CD14-positive monocyte (primary cell): ENCODE measurements at regions not wholly inside any gene's neighbourhood (a gene's known extent, or its start where the extent isn't known, plus 50 kb on each side); places are given as distances from the start of the nearest gene placed in this dataset.

ENCODE experiments used
- DNase-seq, 3 donors: peaks; one replicate each; pipeline ENCODE4 v3.0.0-alpha.2; 2011 to 2022
- H2AFZ ChIP-seq: 2 replicates; pipeline ENCODE4 v1.6.0; 2012; ENCODE audit warnings: mild to moderate bottlenecking, low read depth, low read length, inconsistent platforms; ENCODE audit not compliant: insufficient read depth, poor library complexity, severe bottlenecking
- H3K27ac ChIP-seq, 2 donors: 1 replicate in 1 of 2; 2 replicates in 1 of 2; pipeline ENCODE4 v1.5.1; 2012 to 2013; ENCODE audit warnings: low read length in 2 of 2, control low read depth in 1 of 2, inconsistent platforms in 1 of 2, low read depth in 1 of 2, mild to moderate bottlenecking in 1 of 2
- H3K27me3 ChIP-seq, 2 donors: one replicate each; pipeline versions ENCODE4 v1.6.0 to v1.6.1; 2011 to 2013; ENCODE audit warnings: low read length in 2 of 2; ENCODE audit not compliant: control insufficient read depth in 2 of 2, insufficient read depth in 2 of 2
- H3K36me3 ChIP-seq, 2 donors: replicated peaks in 1 of 2; 1 replicate in 1 of 2; 2 replicates in 1 of 2; pipeline versions ENCODE4 v1.5.1 to v1.6.1; 2012 to 2013; ENCODE audit warnings: low read length in 2 of 2, control low read depth in 1 of 2, inconsistent platforms in 1 of 2, mild to moderate bottlenecking in 1 of 2; ENCODE audit not compliant: insufficient read depth in 2 of 2, control insufficient read depth in 1 of 2
- H3K4me1 ChIP-seq, 2 donors: 1 replicate in 1 of 2; 2 replicates in 1 of 2; pipeline versions ENCODE4 v1.5.1 to v1.6.1; 2012 to 2013; ENCODE audit warnings: low read length in 2 of 2, control low read depth in 1 of 2, inconsistent platforms in 1 of 2, mild to moderate bottlenecking in 1 of 2, moderate library complexity in 1 of 2; ENCODE audit not compliant: insufficient read depth in 2 of 2, control insufficient read depth in 1 of 2
- H3K4me2 ChIP-seq: replicated peaks from 2 replicates; pipeline ENCODE3; 2012; ENCODE audit warnings: low read length, moderate library complexity, mild to moderate bottlenecking; ENCODE audit not compliant: poor library complexity, severe bottlenecking; ENCODE audit errors: extremely low read depth
- H3K4me3 ChIP-seq, 3 experiments: fragments of 200-600 bp in 1 of 3; sonication (generic) in 1 of 3; replicated peaks in 1 of 3; 1 replicate in 2 of 3; 2 replicates in 1 of 3; pipeline ENCODE4 v1.5.1; 2011 to 2013; ENCODE audit warnings: low read length in 3 of 3, mild to moderate bottlenecking in 3 of 3, control low read depth in 2 of 3, low read depth in 2 of 3, inconsistent platforms in 1 of 3, moderate library complexity in 1 of 3
- H3K79me2 ChIP-seq: 2 replicates; pipeline ENCODE4 v1.6.0; 2012; ENCODE audit warnings: mild to moderate bottlenecking, control low read depth, inconsistent platforms, low read length, moderate library complexity; ENCODE audit not compliant: insufficient read depth
- H3K9ac ChIP-seq: 2 replicates; pipeline ENCODE4 v1.6.0; 2017; ENCODE audit warnings: low read length, mild to moderate bottlenecking; ENCODE audit not compliant: insufficient read depth, poor library complexity, severe bottlenecking
- H3K9me3 ChIP-seq, 2 donors: replicated peaks in 1 of 2; 1 replicate in 1 of 2; 2 replicates in 1 of 2; pipeline versions ENCODE4 v1.5.1 to v1.6.1; 2012 to 2013; ENCODE audit warnings: low read length in 2 of 2, control low read depth in 1 of 2; ENCODE audit not compliant: control insufficient read depth in 1 of 2, insufficient read depth in 1 of 2
- H4K20me1 ChIP-seq: 2 replicates; pipeline ENCODE4 v1.6.0; 2012; ENCODE audit warnings: mild to moderate bottlenecking, low read length, control low read depth, moderate library complexity; ENCODE audit not compliant: insufficient read depth
- H3K27ac Mint-ChIP-seq, 7 donors: one replicate each; pipeline ENCODE4 v1.8.0; 2020; ENCODE audit warnings: mild to moderate bottlenecking in 7 of 7, mixed read lengths in 7 of 7, moderate library complexity in 6 of 7, inconsistent platforms in 2 of 7
- H3K27me3 Mint-ChIP-seq, 3 donors: one replicate each; pipeline ENCODE4 v1.8.0; 2021 to 2022; ENCODE audit warnings: low read depth in 3 of 3, mild to moderate bottlenecking in 3 of 3, mixed read lengths in 3 of 3, moderate library complexity in 3 of 3, inconsistent platforms in 1 of 3
- H3K36me3 Mint-ChIP-seq, 2 donors: one replicate each; pipeline ENCODE4 v1.8.0; 2020; ENCODE audit warnings: mixed read lengths in 2 of 2, inconsistent platforms in 1 of 2, mild to moderate bottlenecking in 1 of 2
- H3K4me1 Mint-ChIP-seq: one replicate; pipeline ENCODE4 v1.8.0; 2020; ENCODE audit warnings: mild to moderate bottlenecking, mixed read lengths
- H3K4me3 Mint-ChIP-seq, 2 donors: one replicate each; pipeline ENCODE4 v1.8.0; 2020; ENCODE audit warnings: mild to moderate bottlenecking in 2 of 2, mixed read lengths in 2 of 2, moderate library complexity in 1 of 2
- H3K9me3 Mint-ChIP-seq, 7 donors: one replicate each; pipeline ENCODE4 v1.8.0; 2020 to 2022; ENCODE audit warnings: mixed read lengths in 7 of 7, mild to moderate bottlenecking in 6 of 7, moderate library complexity in 6 of 7, inconsistent platforms in 2 of 7
- WGBS: methylation state at CpG from one replicate; pipeline ENCODE4 v1.1.5; 2013; ENCODE audit warnings: missing lambda C conversion rate; ENCODE audit not compliant: insufficient coverage; 5-methylcytosine and 5-hydroxymethylcytosine counted together
- intact Hi-C, 2 donors: fragments of 100-400 bp; cut with micrococcal nuclease; formaldehyde crosslinking; loops; one replicate each; pipeline versions ENCODE4 v1.15.0 to v1.15.1; 2023
- TF ChIP-seq, protein P1 (sequence below): fragments of 200-600 bp; IDR thresholded peaks from one replicate; pipeline ENCODE4 v1.8.0; 2022; ENCODE audit warnings: antibody characterized with exemption, mild to moderate bottlenecking

- H3K27me3 ChIP-seq: no peaks in the 10 kb centered on the region
- H3K9me3 ChIP-seq: no peaks in the 10 kb centered on the region
- TF ChIP-seq, protein P1, sequence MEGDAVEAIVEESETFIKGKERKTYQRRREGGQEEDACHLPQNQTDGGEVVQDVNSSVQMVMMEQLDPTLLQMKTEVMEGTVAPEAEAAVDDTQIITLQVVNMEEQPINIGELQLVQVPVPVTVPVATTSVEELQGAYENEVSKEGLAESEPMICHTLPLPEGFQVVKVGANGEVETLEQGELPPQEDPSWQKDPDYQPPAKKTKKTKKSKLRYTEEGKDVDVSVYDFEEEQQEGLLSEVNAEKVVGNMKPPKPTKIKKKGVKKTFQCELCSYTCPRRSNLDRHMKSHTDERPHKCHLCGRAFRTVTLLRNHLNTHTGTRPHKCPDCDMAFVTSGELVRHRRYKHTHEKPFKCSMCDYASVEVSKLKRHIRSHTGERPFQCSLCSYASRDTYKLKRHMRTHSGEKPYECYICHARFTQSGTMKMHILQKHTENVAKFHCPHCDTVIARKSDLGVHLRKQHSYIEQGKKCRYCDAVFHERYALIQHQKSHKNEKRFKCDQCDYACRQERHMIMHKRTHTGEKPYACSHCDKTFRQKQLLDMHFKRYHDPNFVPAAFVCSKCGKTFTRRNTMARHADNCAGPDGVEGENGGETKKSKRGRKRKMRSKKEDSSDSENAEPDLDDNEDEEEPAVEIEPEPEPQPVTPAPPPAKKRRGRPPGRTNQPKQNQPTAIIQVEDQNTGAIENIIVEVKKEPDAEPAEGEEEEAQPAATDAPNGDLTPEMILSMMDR: no peak
- H3K4me1 ChIP-seq: no peaks in the 10 kb centered on the region
- H3K27ac ChIP-seq: no peak overlapping the region
- no peak overlapping the region for H3K4me2 ChIP-seq
- H3K36me3 Mint-ChIP-seq: no peaks in the 10 kb centered on the region
- no peak overlapping the region for H3K4me3 Mint-ChIP-seq
- intact Hi-C loops: no loop called here
- no peaks in the 10 kb centered on the region for H3K36me3 ChIP-seq
- no peak overlapping the region for H3K9ac ChIP-seq
- H3K4me3 ChIP-seq: no peak overlapping the region
- H2AFZ ChIP-seq: no peak overlapping the region
- peaks cover 0 to 3% (median 2%) of the 10 kb centered on the region in 7 donors for H3K9me3 Mint-ChIP-seq
- peaks cover 2 to 5% (median 5%) of the 10 kb centered on the region in 3 donors for H3K27me3 Mint-ChIP-seq
- no peak for DNase-seq
- no CpG with 5 or more reads among the region's 2 CpGs for WGBS
- no peak overlapping the region for H3K27ac Mint-ChIP-seq
- no peaks in the 10 kb centered on the region for H3K4me1 Mint-ChIP-seq
- no peaks in the 10 kb centered on the region for H4K20me1 ChIP-seq
- H3K79me2 ChIP-seq: no peaks in the 10 kb centered on the region
These were observed 60.1 kb upstream of the OTX2 start for GRCh38 chr14:56870336-56870735.

DNA sequence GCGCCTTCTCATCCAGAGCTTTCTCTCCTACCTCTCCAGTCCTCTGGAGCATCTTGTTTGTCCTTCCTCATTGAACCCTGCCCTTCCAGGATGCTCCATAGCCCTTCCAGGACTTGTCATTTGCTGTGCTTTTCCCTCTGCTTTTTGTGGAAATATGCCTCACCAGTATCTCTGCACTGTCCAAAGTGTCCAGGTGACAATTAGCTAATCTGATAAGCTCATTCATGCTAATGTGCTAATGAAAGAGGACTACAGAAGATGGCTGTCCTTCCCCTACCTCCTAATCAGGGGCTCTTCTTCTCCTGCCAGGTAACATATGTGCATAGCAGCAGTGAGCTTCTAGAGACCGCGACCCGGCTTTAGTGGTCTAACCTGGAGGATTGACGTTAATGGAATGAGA lies 58.4 kb upstream of the OTX2 start:
- DNase-seq: no peak
- H3K27ac ChIP-seq: no peak overlapping the region
- no peak overlapping the region for H2AFZ ChIP-seq
- TF ChIP-seq, protein P1: no peak
- no peaks in the 10 kb centered on the region for H3K9me3 ChIP-seq
- no peak overlapping the region for H3K4me3 ChIP-seq
- Mint-ChIP-seq H3K4me1 (no peaks in the 10 kb centered on the region), H3K36me3 (no peaks in the 10 kb centered on the region), H3K27me3 (peaks cover 2 to 7% (median 4%) of the 10 kb centered on the region in 3 donors), H3K4me3 (no peak overlapping the region), H3K27ac (peak overlapping the region in 1 of 7 donors; percentile 39), H3K9me3 (peaks cover 0 to 3% (median 0%) of the 10 kb centered on the region in 7 donors)
- no peaks in the 10 kb centered on the region for H3K79me2 ChIP-seq
- H3K27me3 ChIP-seq: no peaks in the 10 kb centered on the region
- no peak overlapping the region for H3K4me2 ChIP-seq
- no peaks in the 10 kb centered on the region for H3K36me3 ChIP-seq
- 95% methylated on average over 5 of the region's 5 CpGs for WGBS
- H3K9ac ChIP-seq: no peak overlapping the region
- H4K20me1 ChIP-seq: no peaks in the 10 kb centered on the region
- H3K4me1 ChIP-seq: no peaks in the 10 kb centered on the region
- intact Hi-C loops: no loop called here
